Activated T-cell treated with anti-CD3 and anti-CD28 coated beads for 48 hours (primary cell): ENCODE measurements at regions not wholly inside any gene's neighbourhood (a gene's known extent, or its start where the extent isn't known, plus 50 kb on each side); places are given as distances from the start of the nearest gene placed in this dataset.

Source experiments
- DNase-seq: peaks from one replicate; pipeline ENCODE4 v3.0.0-alpha.2; 2020; ENCODE audit warnings: low read depth

DNA sequence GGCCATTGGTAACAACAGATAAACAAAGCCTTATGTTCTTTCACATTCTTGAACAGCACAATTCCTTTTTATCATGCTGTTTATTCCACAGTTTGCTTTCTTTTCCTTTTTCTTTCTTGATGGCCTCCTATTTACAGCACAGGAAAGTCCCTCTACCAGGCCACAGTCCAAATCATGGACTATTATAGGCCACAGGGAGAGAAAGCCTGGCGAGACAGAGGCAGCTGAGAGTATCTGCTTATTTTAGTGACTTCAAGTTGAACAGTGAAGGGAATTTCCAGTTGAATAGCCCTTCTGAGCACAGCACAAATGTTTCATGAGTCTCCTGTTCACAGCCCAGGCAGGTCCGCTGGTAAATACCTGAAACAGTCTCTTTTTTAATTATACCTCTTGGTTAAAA lies 263.7 kb upstream of the ARID1B start:
- DNase-seq, result no peak

GRCh38 chr6:156511570-156511969 lies 265.6 kb upstream of the ARID1B start:
- DNase-seq, result no peak

GRCh38 chr6:156511051-156511450 lies 266.1 kb upstream of the ARID1B start:
- no peak for DNase-seq

DNA sequence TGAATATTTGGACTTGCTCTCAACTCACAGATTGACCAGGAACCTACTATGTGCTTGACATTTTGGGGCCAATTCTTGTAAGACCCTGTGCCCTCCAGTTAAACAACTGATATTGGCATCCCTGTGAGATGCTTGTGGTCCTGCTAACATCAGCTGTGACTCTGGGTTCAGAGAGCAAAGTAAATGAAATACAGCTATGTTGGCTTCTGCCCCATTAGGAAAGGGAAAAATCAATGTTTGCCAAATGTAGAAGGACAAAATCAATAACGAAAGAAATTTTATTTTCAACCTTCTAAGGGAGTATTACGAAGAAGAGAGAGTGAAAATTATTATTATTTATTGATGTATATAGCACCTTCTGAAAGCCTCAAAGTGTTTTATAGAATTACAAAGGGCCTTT lies 266.9 kb upstream of the ARID1B start:
- no peak for DNase-seq

DNA sequence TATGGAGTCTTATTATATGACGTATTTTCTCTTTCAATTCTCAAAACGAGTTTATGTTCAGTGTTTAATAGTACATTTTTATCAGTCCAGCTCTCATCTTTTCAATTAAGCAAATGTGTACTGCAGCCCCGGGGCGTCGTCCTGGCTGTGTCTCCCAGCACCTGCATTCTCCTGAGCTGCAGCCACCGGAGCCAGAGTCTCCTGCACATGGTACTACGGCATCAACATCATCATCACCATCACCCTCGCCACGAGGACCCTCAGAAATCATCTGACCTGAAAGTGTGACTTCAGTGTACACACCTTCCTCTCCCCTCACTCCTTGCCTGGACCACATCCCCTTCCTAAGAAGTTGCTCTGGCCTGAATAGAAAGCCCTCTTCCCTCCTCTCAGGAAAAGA lies 267.7 kb upstream of the ARID1B start:
- no peak for DNase-seq

GRCh38 chr6:156508923-156509322 lies 268.3 kb upstream of the ARID1B start:
- DNase-seq, result no peak

DNA sequence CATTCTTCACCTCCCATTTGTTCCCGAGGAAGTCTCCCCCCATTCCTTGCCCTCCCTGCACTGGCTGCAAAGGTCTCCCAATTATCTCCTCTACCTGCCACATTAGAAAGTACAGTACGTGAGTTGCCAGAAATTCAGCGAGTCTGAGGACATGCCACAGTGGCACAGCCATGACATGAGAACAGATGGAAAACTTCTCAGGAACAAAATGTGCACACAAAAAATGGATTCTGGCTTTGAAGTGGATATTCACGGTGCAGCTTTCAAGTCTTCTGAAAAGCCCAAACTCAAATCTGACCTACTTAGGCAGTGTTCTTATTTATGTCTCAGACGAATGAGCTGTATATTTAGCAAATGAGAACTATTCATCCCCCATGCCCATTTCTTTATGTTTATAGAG lies 269.1 kb upstream of the ARID1B start:
- DNase-seq, result no peak

- DNase-seq, result no peak
Observed at GRCh38 chr6:156507656-156508055, 269.5 kb upstream of the ARID1B start.

DNA sequence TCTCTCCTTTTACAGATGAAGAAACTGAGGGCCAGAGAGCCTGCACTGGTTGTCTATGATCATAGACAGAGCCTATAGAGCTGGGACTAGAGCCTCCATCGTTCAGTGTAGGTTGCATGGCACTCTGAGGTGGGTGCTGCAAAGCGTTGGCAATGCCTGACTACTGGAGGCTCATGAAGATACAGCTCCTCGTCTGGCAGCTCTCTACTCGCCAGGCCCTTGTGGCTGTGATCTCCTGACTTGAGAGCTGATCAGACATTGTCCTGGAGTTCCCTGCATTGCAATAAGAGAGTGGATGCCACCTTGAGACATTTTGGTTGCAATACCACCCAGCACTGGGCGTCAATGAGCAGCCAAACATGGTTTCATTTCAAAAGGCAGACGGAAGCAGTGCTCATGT lies 270.1 kb upstream of the ARID1B start:
- DNase-seq, result no peak

GRCh38 chr6:156502969-156503504 lies 274.1 kb upstream of the ARID1B start:
- no peak for DNase-seq

GRCh38 chr6:156497618-156498017 lies 279.6 kb upstream of the ARID1B start:
- DNase-seq, result no peak

DNA sequence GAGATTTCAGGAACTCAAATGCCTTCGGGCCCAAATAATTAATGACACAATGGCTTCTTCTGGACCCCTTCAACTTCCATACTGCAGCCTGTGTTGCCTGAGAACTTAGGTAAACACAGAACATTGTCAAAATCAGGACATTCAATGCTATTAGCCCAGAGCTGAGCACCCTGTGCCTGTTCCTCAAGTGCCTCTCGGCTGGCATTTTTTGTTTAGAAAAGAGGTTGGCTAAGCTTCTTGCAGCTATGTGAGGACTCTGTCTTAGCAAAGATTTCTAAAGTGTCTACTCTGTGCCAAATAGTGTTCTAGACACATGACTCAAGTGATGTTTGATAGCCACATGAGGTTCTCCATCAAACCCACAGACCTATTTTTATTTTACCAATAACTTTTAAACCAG lies 289.3 kb upstream of the ARID1B start:
- no peak for DNase-seq

DNA sequence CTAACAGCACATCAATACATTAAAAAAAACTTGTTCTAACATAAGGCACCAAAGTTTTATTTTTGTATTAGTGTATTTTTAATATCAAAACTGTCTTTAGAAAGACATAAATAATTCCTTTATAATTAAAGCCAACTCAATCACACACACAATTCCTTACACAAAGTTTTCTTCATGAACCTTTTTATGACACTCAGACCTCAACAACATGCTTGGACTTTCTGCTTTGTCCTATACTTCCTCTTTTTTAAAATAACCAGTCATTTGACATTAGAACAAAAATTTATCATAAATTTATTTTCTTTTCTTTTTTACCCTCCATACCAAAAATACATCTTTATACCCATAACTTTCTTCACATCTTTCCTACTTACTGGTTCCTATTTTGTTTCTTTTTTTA lies 292.0 kb upstream of the ARID1B start:
- DNase-seq, result no peak

- no peak for DNase-seq
Observed at GRCh38 chr6:156474507-156475120, 302.6 kb upstream of the ARID1B start.

DNA sequence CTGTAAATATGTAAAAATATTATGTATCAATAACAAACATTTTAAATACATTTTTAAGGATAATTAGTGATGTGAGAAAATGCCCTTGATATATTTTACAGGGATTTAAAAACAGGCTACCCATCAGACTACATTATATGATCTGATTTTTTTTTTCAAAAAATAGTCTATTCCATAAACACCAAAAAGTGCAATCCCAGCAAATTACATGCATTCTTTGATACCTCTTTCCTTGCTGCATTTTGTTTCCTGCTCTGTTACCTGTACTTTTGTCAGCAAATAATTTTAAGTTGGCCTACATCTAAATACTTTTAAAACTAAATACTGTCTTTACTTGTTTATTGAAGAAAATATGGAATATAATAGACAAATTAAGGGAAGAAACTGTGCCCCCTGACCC lies 306.2 kb upstream of the ARID1B start:
- no peak for DNase-seq

GRCh38 chr6:156464100-156464878 lies 312.9 kb upstream of the ARID1B start:
- DNase-seq, result no peak

- DNase-seq, result no peak
Observed at GRCh38 chr6:156461647-156462046, 315.5 kb upstream of the ARID1B start.

DNA sequence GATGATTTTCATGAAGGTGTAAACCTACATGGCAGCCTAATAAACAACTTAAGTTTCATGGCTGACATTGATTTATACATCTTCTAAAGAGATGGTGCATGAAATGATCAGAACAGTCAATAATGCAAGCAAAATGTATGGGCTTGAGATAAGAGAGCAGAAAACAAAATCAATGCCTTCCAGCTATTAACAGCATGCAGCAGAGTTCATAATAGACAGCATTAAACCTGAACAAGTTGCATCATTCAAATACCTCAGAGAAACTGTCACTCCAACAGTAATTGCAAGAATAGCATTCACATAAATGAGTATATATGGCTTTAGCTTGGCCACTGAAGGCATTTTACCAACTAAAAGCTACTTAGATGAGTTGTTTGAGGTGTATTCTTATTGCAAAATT lies 319.6 kb upstream of the ARID1B start:
- DNase-seq, result no peak

DNA sequence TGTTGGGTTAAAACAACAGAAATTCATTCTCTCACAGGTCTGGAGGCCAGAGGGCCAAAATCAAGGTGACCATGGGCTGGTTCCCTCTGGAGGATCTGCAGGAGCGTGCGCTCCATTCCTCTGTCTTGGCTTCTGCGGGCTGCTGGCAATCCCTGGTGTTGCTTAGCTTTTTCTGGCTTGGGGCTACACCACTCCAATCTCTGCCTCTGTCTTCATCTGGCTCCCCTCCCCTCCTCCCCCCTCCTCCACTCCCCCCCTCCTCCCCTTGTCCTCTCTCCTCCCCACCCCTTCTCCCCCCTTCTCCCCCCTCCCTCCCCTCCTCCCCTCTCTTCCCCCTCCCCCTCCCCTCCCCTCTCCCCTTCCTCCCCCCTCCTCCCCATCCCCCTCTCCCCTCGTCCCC lies 321.3 kb upstream of the ARID1B start:
- DNase-seq, result no peak

- DNase-seq, result no peak
Observed at GRCh38 chr6:156454867-156455266, 322.3 kb upstream of the ARID1B start.

DNA sequence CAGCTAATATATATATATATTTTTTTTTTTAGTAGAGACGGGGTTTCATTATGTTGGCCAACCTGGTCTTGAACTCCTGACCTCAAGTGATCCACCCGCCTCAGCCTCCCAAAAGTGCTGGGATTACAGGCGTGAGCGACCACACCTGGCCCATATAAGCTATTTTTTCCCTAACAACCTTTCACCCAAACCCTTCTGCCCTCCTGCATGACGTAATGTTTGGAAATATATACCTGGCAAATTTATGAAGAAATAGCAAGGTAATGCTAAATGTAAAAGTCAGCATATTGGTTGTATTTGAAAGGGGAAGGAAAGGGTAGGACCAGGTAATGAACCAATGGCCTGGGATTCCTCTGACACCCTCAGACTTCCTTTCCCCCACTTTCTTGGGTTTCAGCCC lies 325.5 kb upstream of the ARID1B start:
- DNase-seq, result no peak

DNA sequence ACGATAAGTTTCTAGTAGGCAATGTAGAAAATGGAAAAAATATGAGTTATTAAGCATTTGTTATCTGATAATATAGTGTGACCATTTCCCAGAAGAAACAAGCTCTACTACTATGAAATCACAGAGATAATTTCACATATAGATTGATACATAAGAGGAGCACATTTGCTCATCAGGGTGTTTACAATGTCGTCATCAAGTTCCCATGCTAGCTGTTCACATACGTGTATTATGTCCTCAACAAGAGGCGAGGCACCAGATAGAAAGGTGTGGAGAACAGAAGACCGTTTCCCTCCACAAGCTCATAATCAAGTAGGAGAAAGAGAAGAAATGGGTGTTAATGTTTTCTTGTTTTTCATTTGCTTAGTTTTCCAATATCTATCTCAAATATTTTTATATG lies 326.1 kb upstream of the ARID1B start:
- DNase-seq, result no peak

DNA sequence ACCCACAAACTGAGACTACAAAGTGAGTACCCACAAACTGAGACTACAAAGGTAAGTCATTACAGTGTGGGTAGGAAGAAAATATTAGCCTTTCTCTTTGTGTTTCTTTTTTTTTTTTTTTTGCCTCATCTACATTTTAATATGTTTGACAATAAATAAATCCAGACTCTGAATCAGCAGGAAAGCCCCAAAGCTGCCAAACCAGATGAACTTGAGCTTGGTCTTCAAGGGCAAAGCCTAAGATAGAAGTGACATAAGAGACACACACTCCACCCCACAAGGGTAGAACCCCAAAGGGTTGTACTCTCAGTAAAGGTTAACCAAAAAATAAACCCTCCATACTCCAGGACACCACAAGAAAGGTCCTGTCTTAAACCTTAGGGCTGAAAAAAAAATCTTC lies 326.8 kb upstream of the ARID1B start:
- no peak for DNase-seq

DNA sequence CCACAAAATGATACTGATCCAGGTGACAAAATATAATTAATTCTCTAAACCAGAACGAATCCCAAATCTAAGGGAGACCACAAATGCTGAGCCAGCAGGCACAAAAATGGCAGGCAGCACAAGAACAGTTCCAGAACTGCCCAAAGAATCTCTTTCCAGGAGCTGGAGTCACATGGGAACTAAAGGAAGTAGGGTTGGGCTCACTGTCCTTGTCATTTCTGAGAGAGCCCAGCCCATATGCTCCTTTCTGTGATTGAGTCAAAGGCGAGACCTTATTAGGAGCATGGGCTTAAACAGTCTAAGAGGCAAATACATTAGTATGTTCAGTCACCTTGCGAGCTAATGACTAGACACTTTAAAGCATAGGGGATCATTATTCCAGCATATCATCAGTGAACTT lies 327.6 kb upstream of the ARID1B start:
- no peak for DNase-seq
